ENCODE measurements at regions not wholly inside any gene's neighbourhood (a gene's known extent, or its start where the extent isn't known, plus 50 kb on each side); places are given as distances from the start of the nearest gene placed in this dataset.

DNA sequence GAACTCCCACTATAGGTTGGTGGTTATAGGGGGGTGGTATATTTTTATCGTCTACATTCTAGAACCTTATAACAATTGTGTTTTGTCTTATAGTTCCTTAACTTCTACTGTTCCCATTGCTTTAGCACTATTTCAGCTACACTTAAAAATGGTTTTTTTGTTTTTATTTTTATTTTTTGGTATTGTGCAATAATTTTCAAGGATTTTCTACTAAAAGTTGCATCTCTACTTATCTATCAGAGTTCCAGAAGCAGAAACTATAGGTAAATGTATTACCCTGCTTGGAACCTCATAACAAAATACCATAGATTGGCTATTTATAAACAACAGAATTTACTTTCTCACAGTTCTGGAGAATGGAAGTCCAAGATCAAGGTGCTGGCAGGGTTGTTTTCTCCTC, 981.6 kb upstream of the CNTNAP5 start:
- no peak overlapping the region for H2AFZ ChIP-seq (ENCODE audit: insufficient read depth, low read depth, low read length, poor library complexity, severe bottlenecking)
- no peaks in the 10 kb centered on the region for H3K9me3 ChIP-seq (ENCODE audit: control extremely low read depth in 1 of 3, control insufficient read depth in 2 of 3, insufficient read depth in 1 of 3, low read length in 2 of 3)
- H3K4me1 ChIP-seq (ENCODE audit: control insufficient read depth in 2 of 2, insufficient read depth in 2 of 2, low read length in 2 of 2): no peaks in the 10 kb centered on the region
- H3K4me2 ChIP-seq (replicated peaks; ENCODE audit: low read depth, low read length, poor library complexity, severe bottlenecking): no peak overlapping the region
- no peaks in the 10 kb centered on the region for H3K36me3 ChIP-seq (replicated peaks in 1 of 2; ENCODE audit: control extremely low read depth in 1 of 2, control insufficient read depth in 1 of 2, extremely low read depth in 1 of 2, insufficient read depth in 2 of 2, low read length in 1 of 2)
- H3K27me3 ChIP-seq (replicated peaks in 1 of 4; ENCODE audit: control extremely low read depth in 1 of 4, control insufficient read depth in 3 of 4, insufficient read depth in 4 of 4, low read length in 3 of 4): no peaks in the 10 kb centered on the region
- H3K27me3 Mint-ChIP-seq: no peaks in the 10 kb centered on the region
- H3K4me3 ChIP-seq (ENCODE audit: control extremely low read depth in 1 of 5, extremely low read depth in 1 of 5, insufficient read depth in 1 of 5, low read depth in 2 of 5, low read length in 4 of 5): no peak overlapping the region
- no peak overlapping the region for H3K27ac ChIP-seq (ENCODE audit: low read length in 2 of 2)
- ChIA-PET CTCF (no interaction called here), POLR2A (no interaction called here)
- WGBS (ENCODE audit: insufficient coverage): no CpG with 5 or more reads among the region's 1 CpG
- H3K4me3 Mint-ChIP-seq: no peak overlapping the region
- DNase-seq (no peak), ATAC-seq (ENCODE audit: low read depth) (no peak)
- H3K27ac Mint-ChIP-seq: no peak overlapping the region
- no peaks in the 10 kb centered on the region for H3K9me3 Mint-ChIP-seq (ENCODE audit: insufficient read depth)
- H3K79me2 ChIP-seq (ENCODE audit: control insufficient read depth, insufficient read depth, low read length): no peaks in the 10 kb centered on the region
- H4K20me1 ChIP-seq (ENCODE audit: control insufficient read depth, insufficient read depth, low read length, poor library complexity, severe bottlenecking): no peaks in the 10 kb centered on the region
- intact Hi-C loops (cut with micrococcal nuclease): no loop called here
- TF ChIP-seq, protein P1, sequence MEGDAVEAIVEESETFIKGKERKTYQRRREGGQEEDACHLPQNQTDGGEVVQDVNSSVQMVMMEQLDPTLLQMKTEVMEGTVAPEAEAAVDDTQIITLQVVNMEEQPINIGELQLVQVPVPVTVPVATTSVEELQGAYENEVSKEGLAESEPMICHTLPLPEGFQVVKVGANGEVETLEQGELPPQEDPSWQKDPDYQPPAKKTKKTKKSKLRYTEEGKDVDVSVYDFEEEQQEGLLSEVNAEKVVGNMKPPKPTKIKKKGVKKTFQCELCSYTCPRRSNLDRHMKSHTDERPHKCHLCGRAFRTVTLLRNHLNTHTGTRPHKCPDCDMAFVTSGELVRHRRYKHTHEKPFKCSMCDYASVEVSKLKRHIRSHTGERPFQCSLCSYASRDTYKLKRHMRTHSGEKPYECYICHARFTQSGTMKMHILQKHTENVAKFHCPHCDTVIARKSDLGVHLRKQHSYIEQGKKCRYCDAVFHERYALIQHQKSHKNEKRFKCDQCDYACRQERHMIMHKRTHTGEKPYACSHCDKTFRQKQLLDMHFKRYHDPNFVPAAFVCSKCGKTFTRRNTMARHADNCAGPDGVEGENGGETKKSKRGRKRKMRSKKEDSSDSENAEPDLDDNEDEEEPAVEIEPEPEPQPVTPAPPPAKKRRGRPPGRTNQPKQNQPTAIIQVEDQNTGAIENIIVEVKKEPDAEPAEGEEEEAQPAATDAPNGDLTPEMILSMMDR (IDR thresholded peaks at IDR 0.05): no peak
- TF ChIP-seq EZH2 (IDR thresholded peaks at IDR 0.05; ENCODE audit: borderline replicate concordance, insufficient read depth, low read depth, low read length, poor library complexity, severe bottlenecking): no peak
- H3K4me1 Mint-ChIP-seq: no peaks in the 10 kb centered on the region
- no peak overlapping the region for H3K9ac ChIP-seq (ENCODE audit: low read length)

DNA sequence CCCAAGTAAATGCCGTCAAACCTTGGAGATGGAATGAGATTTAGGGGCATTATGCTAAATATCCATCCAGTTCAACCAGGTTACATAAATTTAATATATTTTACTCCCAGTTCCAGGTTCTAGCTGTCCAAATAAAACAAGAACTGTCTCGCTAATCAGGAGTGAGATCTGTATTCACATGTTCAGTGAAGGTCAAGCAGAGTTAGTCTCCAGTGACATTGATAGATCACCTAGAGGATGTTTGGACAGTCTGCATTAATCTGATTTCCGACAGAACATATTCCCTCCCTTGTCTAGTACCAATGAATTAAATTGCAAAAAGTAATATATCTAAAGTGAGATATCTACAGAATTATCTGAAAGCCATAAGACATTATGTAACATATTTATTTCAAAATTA, 979.4 kb upstream of the CNTNAP5 start:
- ChIA-PET CTCF (no interaction called here), POLR2A (no interaction called here)
- Mint-ChIP-seq H3K27ac (no peak overlapping the region), H3K27me3 (no peaks in the 10 kb centered on the region), H3K4me3 (no peak overlapping the region), H3K9me3 (ENCODE audit: insufficient read depth) (no peaks in the 10 kb centered on the region), H3K4me1 (no peaks in the 10 kb centered on the region)
- Histone ChIP-seq H4K20me1 (ENCODE audit: control insufficient read depth, insufficient read depth, low read length, poor library complexity, severe bottlenecking) (no peaks in the 10 kb centered on the region), H3K4me3 (ENCODE audit: control extremely low read depth in 1 of 5, extremely low read depth in 1 of 5, insufficient read depth in 1 of 5, low read depth in 2 of 5, low read length in 4 of 5) (no peak overlapping the region), H3K4me1 (ENCODE audit: control insufficient read depth in 2 of 2, insufficient read depth in 2 of 2, low read length in 2 of 2) (no peaks in the 10 kb centered on the region), H3K36me3 (replicated peaks in 1 of 2; ENCODE audit: control extremely low read depth in 1 of 2, control insufficient read depth in 1 of 2, extremely low read depth in 1 of 2, insufficient read depth in 2 of 2, low read length in 1 of 2) (no peaks in the 10 kb centered on the region), H3K9ac (ENCODE audit: low read length) (no peak overlapping the region), H3K79me2 (ENCODE audit: control insufficient read depth, insufficient read depth, low read length) (no peaks in the 10 kb centered on the region), H3K9me3 (ENCODE audit: control extremely low read depth in 1 of 3, control insufficient read depth in 2 of 3, insufficient read depth in 1 of 3, low read length in 2 of 3) (no peaks in the 10 kb centered on the region), H3K4me2 (replicated peaks; ENCODE audit: low read depth, low read length, poor library complexity, severe bottlenecking) (no peak overlapping the region), H2AFZ (ENCODE audit: insufficient read depth, low read depth, low read length, poor library complexity, severe bottlenecking) (no peak overlapping the region), H3K27me3 (replicated peaks in 1 of 4; ENCODE audit: control extremely low read depth in 1 of 4, control insufficient read depth in 3 of 4, insufficient read depth in 4 of 4, low read length in 3 of 4) (no peaks in the 10 kb centered on the region), H3K27ac (ENCODE audit: low read length in 2 of 2) (no peak overlapping the region)
- WGBS (ENCODE audit: insufficient coverage): no CpG with 5 or more reads among the region's 3 CpGs
- DNase-seq (no peak), ATAC-seq (ENCODE audit: low read depth) (no peak)
- intact Hi-C loops (cut with micrococcal nuclease): no loop called here
- no peak for TF ChIP-seq EZH2 (IDR thresholded peaks at IDR 0.05; ENCODE audit: borderline replicate concordance, insufficient read depth, low read depth, low read length, poor library complexity, severe bottlenecking)
- TF ChIP-seq, protein P1 (IDR thresholded peaks at IDR 0.05): no peak
